ENCODE measurements at regions not wholly inside any gene's neighbourhood (a gene's known extent, or its start where the extent isn't known, plus 50 kb on each side); places are given as distances from the start of the nearest gene placed in this dataset.
A peak's percentile ranks its signal among the peaks of the same experiment; 100 is the strongest.
"Not testable (repeated sequence)": the region's sequence is repeated elsewhere in the genome, so short reads cannot be mapped to it uniquely, and the experiment has no call there.

DNA sequence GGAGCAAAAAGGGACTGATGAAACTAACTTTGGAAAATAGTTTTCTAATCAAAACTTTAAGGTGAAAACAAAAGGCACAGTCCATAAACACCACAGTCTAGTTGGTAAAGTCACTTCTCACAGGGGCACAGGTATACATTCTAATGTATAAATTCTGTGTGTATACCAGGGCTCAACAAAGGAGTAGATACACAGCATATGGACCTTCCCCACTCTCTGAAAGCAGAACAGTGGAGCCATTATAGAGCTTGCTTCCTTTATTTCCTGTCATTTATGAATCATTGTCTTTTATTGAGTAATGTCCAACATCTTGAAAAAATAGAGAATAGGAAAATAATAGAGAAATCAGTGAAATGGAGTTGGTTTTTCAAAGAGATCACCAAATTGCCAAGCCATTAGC lies 746.5 kb upstream of the CHRM3 start:
- DNase-seq (no peak), ATAC-seq (no peak)
- intact Hi-C loops (cut with DNase I): no loop called here

DNA sequence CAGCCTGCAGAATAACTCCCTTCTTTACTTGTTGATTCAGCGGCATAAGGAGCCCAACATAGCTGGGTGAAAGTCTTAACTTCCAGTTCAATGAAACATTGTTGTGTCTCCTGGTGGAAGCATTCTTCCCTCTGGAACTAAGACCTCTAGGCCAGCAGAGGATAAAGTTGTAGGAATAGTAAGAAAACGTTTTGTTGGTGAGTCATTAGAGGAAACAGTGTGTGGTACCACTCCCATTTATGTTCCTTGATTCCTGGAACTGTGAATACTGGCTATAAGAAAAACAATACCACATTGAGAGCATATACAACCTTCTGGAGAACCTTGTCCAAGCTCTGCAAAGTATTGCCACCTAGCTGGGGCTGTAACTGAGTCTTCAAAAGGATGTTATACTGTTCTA lies 737.4 kb upstream of the ZP4 start:
- no peak for DNase-seq
- ATAC-seq: no peak
- intact Hi-C loops (cut with DNase I): no loop called here

DNA sequence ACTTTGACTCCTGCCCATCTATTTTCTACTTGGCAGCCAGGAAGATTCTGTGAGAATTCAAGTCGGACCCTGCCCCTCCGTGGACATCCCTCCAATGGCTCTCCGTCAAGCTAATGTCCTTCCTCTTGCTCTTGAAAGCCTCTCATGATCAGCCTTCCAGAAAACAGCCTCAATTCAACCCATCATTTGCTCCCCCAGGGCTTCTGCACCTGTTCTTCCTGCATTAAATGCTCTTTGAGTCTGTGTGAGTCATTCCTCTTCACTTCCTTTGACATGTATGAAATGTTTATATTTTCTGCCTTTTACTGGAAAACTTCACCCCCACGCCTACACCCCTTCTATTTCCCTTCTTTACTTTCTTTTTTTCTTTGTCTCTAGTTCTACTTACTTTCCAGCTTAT lies 734.1 kb upstream of the ZP4 start:
- no peak for DNase-seq
- intact Hi-C loops (cut with DNase I): no loop called here

DNA sequence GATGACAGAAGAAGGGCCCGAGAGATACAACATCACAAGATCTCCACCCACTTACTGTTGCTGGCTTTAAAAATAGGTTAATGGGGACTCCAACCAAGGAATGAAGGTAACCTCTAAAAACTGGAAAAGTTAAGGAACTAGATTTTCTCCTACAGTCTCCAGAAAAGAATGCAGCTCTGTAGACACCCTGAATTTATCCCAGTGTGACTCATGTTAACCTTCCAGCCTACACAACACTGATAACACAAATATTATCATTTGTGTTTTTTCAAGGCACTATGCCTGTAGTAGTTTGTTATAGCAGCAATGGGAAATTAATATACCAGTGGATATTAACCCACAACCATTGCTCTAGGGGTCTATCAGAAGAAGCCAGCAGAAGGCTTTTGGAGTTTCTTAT lies 730.7 kb upstream of the ZP4 start:
- ATAC-seq (no peak), DNase-seq (no peak)
- intact Hi-C loops (cut with DNase I): no loop called here

More for the DNA sequence above, 734.1 kb upstream of the ZP4 start:
- ATAC-seq: no peak

DNA sequence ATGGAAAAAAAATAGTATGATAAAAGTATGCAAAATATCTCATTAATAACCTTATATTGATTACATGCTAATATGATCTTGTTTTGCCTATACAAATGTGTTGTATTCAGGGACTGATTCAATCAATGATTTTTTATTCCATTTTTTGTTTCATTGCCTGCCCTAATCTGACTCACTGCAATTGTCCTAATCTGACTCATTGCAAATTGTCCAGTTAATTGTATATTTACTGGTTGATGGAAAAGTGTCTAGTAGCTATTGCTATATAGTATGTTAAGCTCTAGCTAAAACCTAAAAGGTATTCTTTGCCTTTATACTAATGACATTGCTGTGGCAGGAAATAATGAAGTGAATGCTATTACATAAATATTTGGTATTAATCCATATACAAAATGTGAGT lies 728.9 kb upstream of the ZP4 start:
- DNase-seq (no peak), ATAC-seq (no peak)
- intact Hi-C loops (cut with DNase I): no loop called here

DNA sequence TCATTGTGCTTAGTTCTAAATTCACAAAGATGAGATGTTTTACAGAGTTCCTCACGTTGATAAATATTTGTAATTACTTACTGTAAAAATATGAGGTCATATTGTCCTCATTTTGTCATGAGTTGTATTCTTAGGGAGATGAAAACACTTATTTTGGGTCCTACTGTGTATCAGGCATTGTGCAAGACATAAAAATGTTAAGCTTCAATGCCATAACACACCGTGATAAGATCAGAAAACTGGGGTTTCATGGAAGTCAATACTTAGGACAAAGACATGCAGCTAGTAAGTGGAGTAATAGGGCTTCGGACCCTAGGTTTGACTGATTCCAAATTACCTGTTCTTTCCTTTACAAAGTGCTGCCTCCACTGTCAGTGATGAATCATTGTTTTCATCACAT lies 720.7 kb upstream of the ZP4 start:
- ATAC-seq (no peak), DNase-seq (no peak)
- intact Hi-C loops (cut with DNase I): no loop called here

DNA sequence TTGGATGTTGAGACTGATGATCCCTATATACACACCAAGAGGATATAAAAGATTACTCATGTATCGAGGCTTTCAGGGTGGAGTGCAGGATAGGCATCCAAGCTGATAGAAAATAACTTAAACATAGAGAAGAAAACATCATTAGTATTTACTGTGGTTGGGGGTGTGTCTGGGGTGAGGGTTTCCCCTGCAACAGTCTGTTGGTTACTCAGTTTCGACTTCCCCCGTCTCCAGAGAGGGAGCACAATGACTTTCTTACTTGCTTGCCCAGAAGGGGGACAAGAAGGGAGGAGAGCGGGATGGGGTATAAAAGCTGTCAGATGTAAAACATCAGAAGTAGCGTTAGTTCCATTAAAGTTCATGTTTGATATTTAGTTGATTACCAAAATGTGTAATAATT lies 717.4 kb upstream of the ZP4 start:
- no peak for DNase-seq
- intact Hi-C loops (cut with DNase I): no loop called here
- no peak for ATAC-seq

DNA sequence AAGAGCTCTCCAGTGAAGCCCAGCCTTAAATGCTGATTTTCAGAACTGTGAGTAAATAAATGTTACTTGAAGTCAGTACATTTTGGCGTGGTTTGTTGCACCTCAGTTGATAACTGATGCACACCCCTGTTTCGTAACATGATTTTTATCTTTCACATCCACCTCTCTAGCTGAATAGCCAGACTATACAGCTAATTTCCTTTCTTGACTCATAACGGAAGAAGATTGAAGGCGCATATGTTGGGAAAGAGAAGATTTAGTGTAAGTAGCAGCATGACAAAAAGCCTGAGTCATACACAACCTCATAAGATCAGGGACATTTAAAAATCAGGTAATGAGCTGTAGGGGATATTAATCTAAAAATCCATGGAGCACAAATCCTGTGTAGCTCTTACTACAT lies 716.2 kb upstream of the ZP4 start:
- intact Hi-C loops (cut with DNase I): no loop called here
- ATAC-seq: no peak
- DNase-seq: no peak

DNA sequence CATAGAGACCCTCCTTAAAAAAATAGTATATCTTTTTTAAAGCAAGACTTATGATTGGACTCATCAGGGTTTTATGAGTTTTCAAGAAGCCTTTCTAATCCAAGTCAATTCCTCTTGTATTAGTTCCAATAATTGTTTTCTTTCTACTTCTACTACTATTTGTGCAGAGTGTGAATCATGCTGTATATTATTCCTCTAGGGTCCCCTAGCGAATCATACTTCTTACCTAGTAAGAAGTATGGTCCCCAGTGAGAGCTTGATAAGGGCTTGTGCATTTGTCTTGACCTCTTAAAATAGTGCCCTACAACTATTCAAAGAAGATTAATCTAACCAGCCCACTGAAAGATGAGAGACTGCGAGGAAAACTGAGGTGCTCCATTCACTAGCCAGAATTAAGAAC lies 715.7 kb upstream of the ZP4 start:
- ATAC-seq: no peak
- no peak for DNase-seq
- intact Hi-C loops (cut with DNase I): no loop called here

DNA sequence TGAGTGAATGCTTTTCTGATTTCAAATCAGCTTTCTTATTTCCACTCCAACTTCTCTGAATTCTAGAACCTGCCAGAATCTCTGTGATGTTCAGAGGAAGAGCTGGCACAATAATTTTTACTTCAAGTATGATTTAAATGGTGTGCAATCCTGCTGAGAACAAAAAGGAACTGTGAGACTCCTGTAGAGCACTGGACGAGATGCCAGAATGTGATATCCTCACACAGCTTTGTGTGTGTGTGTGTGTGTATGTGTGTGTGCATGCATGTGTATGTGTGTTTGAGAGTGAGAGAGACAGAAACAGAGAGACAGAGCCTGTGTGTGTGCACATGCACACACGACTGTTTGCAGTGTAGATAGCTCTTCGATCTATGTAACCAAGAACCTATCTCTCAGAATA lies 713.6 kb upstream of the ZP4 start:
- DNase-seq (no peak), ATAC-seq (no peak)
- intact Hi-C loops (cut with DNase I): no loop called here

DNA sequence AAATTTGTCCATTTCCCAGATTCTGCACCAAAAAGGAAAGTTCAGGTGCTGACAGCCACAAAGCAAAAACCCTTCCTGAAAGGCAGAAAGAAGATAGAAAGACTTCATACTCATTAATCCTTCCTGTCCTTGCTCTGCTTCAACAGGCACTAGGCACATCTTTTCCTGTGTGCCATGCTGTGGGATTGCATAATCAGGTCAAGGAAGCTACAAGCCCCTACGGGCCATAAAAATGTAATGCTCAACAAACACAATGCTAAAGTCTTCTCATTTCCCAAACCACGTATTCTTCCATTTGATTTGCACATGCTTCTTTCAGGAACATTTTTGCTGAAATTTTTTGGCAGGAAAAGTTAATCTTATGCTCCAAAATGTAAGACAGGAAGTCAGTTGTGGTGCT lies 710.9 kb upstream of the ZP4 start:
- intact Hi-C loops (cut with DNase I); ATAC-seq: not testable (repeated sequence)

DNA sequence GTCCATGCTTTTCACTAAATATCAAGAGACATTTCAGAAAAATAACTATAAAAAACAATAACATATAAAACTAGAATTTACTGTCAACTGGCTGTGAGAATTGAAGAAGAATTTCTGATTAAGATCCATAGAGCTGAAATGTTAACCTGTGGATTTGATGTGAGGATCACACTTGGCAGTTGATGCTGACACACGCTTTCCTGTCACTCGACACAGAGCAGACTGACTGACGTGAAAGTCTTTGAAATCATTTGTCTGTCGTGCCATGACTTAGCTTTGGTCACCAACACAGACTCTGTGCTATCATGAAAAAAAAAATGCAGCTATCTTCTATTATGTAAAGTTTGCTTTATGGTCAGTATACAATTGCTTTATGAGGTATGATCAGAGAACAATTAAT lies 706.0 kb upstream of the ZP4 start:
- no peak for DNase-seq
- intact Hi-C loops (cut with DNase I): no loop called here
- no peak for ATAC-seq

More for the DNA sequence above, 710.9 kb upstream of the ZP4 start:
- not testable (repeated sequence) for DNase-seq

DNA sequence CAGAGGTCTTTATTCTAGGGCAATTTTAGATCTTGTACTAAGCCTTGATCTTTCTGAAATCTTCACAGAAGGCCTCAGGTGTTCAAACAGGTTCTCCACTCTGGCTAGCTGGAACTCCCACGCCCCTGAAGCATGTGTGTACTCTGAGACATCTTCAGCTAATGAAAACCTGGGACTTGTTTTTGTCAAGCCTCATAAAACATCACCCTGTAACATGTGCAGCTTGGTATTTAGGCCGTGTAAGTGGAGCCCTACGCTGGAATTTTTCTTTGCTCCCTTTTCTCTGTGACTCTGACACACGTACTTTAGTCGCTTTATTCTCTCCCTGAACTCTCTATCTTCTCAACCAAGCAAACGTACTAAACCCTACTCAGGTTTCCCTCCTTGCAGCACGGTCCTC lies 701.9 kb upstream of the ZP4 start:
- intact Hi-C loops (cut with DNase I): no loop called here
- ATAC-seq (no peak), DNase-seq (no peak)

DNA sequence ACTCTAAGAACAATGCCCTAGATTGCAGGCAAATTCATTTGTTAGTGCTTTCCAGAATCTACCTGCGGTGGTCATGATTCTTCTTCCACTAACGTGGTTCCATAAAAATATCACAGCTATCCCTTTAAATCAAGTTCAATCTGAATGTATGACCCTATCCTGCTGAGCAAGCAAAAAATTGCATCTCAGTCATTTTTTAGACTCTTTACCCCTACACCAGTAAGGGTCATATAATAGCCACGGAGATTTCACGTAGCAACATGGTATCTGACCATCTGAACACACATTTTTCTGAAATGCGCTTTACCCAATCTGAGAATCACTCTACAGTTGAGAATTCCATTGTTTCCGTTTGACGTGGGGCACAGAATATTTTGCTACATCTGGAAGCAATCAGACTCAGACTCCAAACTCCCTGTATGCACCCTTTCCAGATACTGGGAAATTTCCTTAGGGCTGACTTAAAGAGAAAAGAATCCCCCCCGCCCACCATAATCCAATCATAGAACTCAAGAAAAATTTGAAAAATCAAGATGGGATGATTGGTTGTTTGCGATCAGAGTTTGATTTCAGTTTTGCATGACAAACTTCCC lies 699.2 kb upstream of the ZP4 start:
- ATAC-seq (no peak), DNase-seq (no peak)
- intact Hi-C loops (cut with DNase I): no loop called here

DNA sequence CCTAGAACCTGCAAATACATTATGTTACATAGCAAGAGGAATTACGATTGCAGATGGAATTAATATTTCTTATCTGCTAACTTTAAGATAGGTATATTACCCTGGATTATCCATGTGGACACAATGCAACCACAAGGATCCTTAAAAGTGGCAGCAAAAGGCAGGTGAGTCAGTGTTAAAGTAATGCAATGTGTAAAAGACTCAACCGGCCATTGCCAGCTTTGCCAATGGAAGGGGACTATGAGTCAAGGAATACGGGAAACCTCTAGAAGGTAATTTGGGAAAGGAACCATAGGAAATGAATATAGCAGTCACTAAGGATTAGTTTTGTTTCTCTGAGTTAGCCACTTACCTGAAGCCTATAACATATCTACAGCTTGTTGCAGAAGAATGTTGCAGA lies 692.1 kb upstream of the ZP4 start:
- DNase-seq: no peak
- intact Hi-C loops (cut with DNase I): no loop called here
- ATAC-seq: no peak

DNA sequence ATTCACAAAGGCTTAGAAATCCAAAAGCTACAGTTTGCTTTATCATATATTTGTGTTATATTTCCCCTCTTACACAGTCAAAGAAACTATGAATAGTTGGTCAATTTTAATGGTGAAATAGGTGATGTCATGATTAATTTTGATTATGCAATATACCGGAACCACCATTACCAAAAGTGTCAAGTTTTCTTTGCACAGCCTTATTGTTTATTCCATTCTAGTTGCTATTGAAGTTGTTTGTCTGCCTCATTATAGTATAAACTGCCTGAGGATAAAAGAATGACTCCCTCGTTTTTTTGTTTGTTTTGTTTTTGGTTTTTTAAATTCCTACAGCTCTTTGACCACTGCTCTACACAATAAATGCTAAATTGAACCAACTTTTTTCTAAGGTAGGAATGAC lies 690.6 kb upstream of the ZP4 start:
- intact Hi-C loops (cut with DNase I): no loop called here
- ATAC-seq (no peak), DNase-seq (no peak)

DNA sequence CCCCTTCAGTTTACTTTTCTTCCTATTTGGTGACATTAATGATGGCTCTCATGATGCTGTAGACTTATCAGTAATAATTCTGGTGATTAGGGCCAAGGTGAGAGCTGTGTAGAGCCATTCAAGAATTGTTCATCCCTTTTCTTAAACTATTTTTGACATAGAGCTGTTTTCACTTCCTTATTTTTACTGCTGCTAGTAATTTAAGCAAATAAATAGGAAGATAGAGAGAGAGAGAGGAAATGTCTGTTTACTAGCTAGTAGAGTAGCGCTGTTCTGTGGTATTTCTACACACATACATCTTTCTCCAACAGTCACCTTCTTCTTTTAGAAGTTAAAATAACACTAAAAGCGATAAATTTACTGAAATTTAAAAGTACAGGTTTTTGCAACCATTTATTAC lies 678.0 kb upstream of the ZP4 start:
- no peak for DNase-seq
- intact Hi-C loops (cut with DNase I): no loop called here
- no peak for ATAC-seq

DNA sequence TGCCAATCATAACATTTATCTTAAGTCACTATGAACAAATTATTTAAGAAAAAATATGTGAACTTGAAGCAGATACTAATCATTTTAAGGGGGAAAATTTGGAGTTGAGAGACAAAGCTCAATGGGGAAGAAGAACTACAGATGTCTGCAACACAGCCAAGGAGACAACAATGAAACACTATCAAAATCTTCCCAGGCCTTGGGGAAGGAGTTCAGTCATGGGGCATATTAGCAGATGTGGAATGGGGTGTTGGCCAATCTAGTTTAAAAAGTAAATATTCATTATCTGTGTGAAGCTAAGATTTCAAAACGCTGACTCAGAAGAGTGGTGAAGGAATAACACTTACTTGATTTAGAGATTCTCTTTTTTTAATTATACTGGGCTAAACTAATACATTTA lies 671.6 kb upstream of the ZP4 start:
- intact Hi-C loops (cut with DNase I): no loop called here
- peak in 1 of 2 donors; percentile 76 for ATAC-seq
- DNase-seq: no peak

DNA sequence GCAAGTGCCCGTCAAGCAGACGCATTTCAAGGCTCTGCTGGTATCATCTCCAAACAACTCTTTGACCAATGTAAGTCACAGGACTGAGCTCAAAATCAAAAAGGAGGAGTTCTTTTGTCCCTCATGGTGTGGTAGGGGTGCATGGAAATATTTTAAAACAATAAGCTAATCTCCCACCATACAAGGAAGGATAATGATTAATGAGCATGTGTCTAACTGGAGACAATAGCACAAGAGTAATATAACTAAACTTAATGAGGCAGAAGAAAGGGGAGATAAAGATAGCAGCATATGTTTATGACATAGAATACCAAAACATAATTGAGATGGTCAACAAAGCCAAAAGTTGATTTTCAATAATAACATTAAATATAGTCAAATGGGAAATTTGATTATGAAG lies 668.0 kb upstream of the ZP4 start:
- intact Hi-C loops (cut with DNase I): no loop called here
- ATAC-seq (no peak), DNase-seq (no peak)

DNA sequence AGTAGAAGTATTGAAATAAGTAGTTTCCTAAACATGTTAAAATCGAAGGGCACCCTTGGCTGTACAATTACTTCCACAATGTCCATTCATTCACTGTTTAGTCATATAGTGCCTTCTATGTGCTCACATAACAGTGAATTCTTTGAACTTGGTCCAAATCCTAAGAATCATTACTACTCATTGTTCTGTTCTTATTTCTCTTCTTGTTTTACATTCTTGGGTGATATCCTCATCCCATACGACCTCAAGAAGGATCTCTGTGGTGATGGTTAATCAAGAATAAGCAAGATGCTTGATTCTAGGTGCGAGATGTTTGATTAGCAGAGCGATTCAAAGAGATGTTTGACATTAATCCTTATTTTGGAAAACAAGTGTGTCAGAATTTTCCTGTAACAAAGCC lies 667.4 kb upstream of the ZP4 start:
- intact Hi-C loops (cut with DNase I): no loop called here
- ATAC-seq (no peak), DNase-seq (no peak)

DNA sequence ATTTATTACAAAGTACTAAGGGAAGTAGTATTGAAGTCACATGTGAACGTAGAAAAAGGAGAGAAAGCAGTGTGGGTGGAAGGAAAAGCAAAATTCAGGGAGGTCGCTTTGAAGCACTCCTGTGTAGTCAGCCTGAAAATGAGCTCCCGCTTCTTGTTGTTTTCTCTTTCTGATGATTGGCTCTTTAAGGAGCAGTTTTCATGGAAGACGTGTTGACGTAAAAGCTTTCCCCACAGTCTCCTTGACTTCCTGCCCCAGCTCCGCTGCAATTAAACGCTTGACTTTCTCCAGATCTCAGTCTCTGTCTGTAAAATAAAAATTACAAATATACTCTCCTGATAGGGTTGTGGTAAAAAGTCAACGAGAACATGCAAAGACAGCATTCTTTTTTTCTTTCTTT lies 661.5 kb upstream of the ZP4 start:
- intact Hi-C loops (cut with DNase I): no loop called here
- ATAC-seq: no peak

DNA sequence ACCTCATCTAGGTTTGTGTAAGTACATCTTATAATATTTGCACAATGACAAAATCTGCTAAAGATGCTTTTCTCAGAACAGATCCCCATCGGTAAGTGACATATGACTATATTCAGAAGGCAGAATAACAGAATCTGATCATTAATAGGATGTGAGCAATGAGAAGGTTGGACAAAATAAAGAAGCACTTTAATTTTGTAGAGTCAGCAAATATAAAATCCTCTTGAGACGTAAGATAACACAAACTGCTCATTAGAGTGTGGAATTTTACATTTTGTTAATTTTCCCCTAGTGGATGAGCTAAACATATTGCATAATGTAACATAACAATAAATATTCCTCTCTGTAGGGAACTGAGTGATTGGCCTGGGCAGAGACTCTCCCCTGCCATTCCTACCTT lies 658.4 kb upstream of the ZP4 start:
- ATAC-seq (no peak), DNase-seq (no peak)
- intact Hi-C loops (cut with DNase I): no loop called here

More for the DNA sequence above, 661.5 kb upstream of the ZP4 start:
- no peak for DNase-seq
